Adrenal gland (tissue), 9 donors: ENCODE measurements at regions not wholly inside any gene's neighbourhood (a gene's known extent, or its start where the extent isn't known, plus 50 kb on each side); places are given as distances from the start of the nearest gene placed in this dataset.

Experiments used
- DNase-seq, 7 donors: peaks; one replicate each; pipeline ENCODE4 v3.0.0-alpha.2; 2019 to 2020
- H3K27ac ChIP-seq, 5 donors: fragments of 200-600 bp; sonication (generic) in 4 of 5; 1 replicate in 3 of 5; 2 replicates in 2 of 5; pipeline versions ENCODE4 v1.5.1 to v1.8.0; 2016 to 2020; ENCODE audit warnings: mild to moderate bottlenecking in 1 of 5
- H3K27me3 ChIP-seq: fragments of 200-600 bp; 2 replicates; pipeline ENCODE4 v1.8.0; 2021
- H3K36me3 ChIP-seq, 2 donors: fragments of 200-600 bp; replicated peaks in 1 of 2; 1 replicate in 1 of 2; 2 replicates in 1 of 2; pipeline versions ENCODE4 v1.5.1 to v1.8.0; 2018 to 2022
- H3K4me1 ChIP-seq, 2 donors: fragments of 200-600 bp; replicated peaks in 1 of 2; 1 replicate in 1 of 2; 2 replicates in 1 of 2; pipeline versions ENCODE4 v1.5.1 to v1.8.0; 2018 to 2021
- H3K4me3 ChIP-seq, 4 donors: fragments of 200-600 bp; sonication (generic) in 3 of 4; one replicate each; pipeline ENCODE4 v1.5.1; 2016 to 2018
- H3K9me3 ChIP-seq, 3 donors: fragments of 200-600 bp; sonication (generic) in 1 of 3; replicated peaks in 1 of 3; 1 replicate in 2 of 3; 2 replicates in 1 of 3; pipeline versions ENCODE4 v1.5.1 to v1.8.0; 2016 to 2021
- POLR2A ChIP-seq, 2 donors: fragments of 450-650 bp; IDR thresholded peaks; one replicate each; pipeline ENCODE4 v1.6.1; 2017; ENCODE audit warnings: antibody characterized with exemption in 2 of 2, mild to moderate bottlenecking in 2 of 2, moderate library complexity in 1 of 2
- WGBS, 4 donors: extraction: QIAGEN DNeasy Blood & Tissue Kit in 2 of 4; methylation state at CpG; one replicate each; pipeline versions ENCODE4 v1.1.5 to v1.1.7; 2013 to 2017; 5-methylcytosine and 5-hydroxymethylcytosine counted together
- intact Hi-C, 2 donors: fragments of 100-400 bp; cut with DNase I; formaldehyde crosslinking; loops; one replicate each; pipeline versions ENCODE4 v1.14.1 to v1.15.0; 2022 to 2023
- TF ChIP-seq, protein P1 (sequence below), 6 experiments: fragments of 450-650 bp in 4 of 6; fragments of 200-600 bp in 2 of 6; sonication (generic) in 1 of 6; IDR thresholded peaks; 1 replicate in 5 of 6; 2 replicates in 1 of 6; pipeline versions ENCODE4 v1.5.1 to v1.8.0; 2016 to 2021; ENCODE audit warnings: antibody characterized with exemption in 6 of 6, mild to moderate bottlenecking in 2 of 6, moderate library complexity in 1 of 6
- donor health status: healthy with polysubstance abuse.
- donor health status: Bipolar disorder and iron deficiency.
- donor health status: DM: yes; HTN: yes; CAD: no.
- donor health status: DM: no; HTN: no; CAD: no.
- donor health status: DM: no; HTN: no; CAD: no.

DNA sequence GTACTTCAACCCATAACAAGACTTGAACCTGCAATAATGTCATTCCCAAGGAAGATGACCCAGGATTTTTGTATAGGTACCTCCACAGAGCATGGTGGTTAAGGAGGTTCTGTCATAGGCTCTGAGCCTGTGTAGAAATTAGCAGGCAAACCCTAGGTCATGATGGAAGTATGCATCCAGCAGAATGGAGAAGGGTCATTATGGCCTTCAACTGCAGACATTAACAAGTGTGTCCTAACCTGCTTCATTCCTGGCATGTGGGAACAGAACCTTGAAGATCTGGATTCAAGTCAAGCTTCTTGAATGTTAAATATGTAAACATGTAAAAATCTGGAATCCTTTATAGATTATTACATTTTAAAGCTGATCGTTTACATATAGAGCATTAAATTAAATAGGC, 116.2 kb upstream of the SLC38A4 start:
- no peak for DNase-seq
- Histone ChIP-seq H3K9me3 (no peaks in the 10 kb centered on the region), H3K4me1 (no peaks in the 10 kb centered on the region), H3K36me3 (no peaks in the 10 kb centered on the region), H3K27ac (no peak overlapping the region), H3K27me3 (no peaks in the 10 kb centered on the region), H3K4me3 (no peak overlapping the region)
- intact Hi-C loops = no loop called here
- no peak for TF ChIP-seq POLR2A (IDR thresholded peaks at IDR 0.05)
- TF ChIP-seq, protein P1, sequence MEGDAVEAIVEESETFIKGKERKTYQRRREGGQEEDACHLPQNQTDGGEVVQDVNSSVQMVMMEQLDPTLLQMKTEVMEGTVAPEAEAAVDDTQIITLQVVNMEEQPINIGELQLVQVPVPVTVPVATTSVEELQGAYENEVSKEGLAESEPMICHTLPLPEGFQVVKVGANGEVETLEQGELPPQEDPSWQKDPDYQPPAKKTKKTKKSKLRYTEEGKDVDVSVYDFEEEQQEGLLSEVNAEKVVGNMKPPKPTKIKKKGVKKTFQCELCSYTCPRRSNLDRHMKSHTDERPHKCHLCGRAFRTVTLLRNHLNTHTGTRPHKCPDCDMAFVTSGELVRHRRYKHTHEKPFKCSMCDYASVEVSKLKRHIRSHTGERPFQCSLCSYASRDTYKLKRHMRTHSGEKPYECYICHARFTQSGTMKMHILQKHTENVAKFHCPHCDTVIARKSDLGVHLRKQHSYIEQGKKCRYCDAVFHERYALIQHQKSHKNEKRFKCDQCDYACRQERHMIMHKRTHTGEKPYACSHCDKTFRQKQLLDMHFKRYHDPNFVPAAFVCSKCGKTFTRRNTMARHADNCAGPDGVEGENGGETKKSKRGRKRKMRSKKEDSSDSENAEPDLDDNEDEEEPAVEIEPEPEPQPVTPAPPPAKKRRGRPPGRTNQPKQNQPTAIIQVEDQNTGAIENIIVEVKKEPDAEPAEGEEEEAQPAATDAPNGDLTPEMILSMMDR (IDR thresholded peaks at IDR 0.05) = no peak
- 50 to 96% (median 79%) methylated on average over 1 of the region's 1 CpG for WGBS, 4 donors

DNA sequence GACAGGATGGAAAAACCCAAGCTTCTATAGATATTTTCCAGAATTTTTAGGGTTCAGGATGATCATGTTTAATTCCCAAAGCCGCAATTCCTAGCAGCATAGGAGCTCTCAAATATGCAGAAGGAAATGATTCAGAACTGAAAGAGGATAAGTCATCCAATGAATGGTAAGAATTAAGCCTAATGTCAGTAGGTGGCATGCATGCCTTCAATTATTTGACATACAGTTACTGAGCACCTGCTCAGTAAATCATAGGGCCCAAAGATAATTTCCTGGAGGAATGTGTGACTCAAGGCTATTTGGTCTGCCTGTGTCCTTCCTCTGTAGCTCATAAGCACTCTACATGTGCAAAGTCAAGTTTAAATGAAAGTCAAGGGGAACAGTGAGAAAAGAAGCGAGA, 116.8 kb upstream of the SLC38A4 start:
- 87 to 94% (median 91%) methylated on average over 2 of the region's 2 CpGs for WGBS, 4 donors
- no peak overlapping the region for H3K4me3 ChIP-seq
- DNase-seq = no peak
- H3K27me3 ChIP-seq = no peaks in the 10 kb centered on the region
- no peaks in the 10 kb centered on the region for H3K9me3 ChIP-seq
- H3K27ac ChIP-seq = no peak overlapping the region
- TF ChIP-seq POLR2A (IDR thresholded peaks at IDR 0.05) = no peak
- TF ChIP-seq, protein P1 (IDR thresholded peaks at IDR 0.05) = no peak
- no peaks in the 10 kb centered on the region for H3K36me3 ChIP-seq
- no peaks in the 10 kb centered on the region for H3K4me1 ChIP-seq
- intact Hi-C loops = no loop called here

DNA sequence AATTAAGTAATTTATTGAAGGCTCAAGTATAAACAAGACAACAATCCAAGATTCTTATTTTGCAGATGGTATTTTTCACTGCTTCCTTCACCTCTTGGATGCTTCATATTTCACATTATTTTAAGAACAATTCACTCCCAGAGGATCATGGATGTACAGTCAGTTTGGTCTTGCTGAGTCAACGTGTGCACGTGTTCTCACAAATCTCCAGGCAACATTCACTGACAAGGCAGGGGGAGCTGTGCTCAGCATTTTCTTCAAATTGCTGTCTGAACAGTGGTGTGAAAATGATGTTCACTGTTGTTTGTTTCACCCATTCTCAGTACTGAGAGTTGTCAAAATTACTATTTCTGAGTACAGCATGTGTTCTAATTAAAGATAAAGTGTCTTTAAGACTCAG, 118.3 kb upstream of the SLC38A4 start:
- intact Hi-C loops = no loop called here
- WGBS, 4 donors = 3 to 10% (median 8%) methylated on average over 2 of the region's 2 CpGs

GRCh38 chr12:46944771-46945170, 119.0 kb upstream of the SLC38A4 start:
- H3K9me3 ChIP-seq = no peaks in the 10 kb centered on the region
- no peak overlapping the region for H3K27ac ChIP-seq
- H3K4me1 ChIP-seq = no peaks in the 10 kb centered on the region
- H3K4me3 ChIP-seq = no peak overlapping the region
- intact Hi-C loops = no loop called here
- no peak for DNase-seq
- 89 to 98% (median 93%) methylated on average over 5 of the region's 5 CpGs for WGBS, 4 donors
- no peaks in the 10 kb centered on the region for H3K36me3 ChIP-seq
- TF ChIP-seq POLR2A (IDR thresholded peaks at IDR 0.05) = no peak
- TF ChIP-seq, protein P1 (IDR thresholded peaks at IDR 0.05) = no peak
- H3K27me3 ChIP-seq = no peaks in the 10 kb centered on the region

More for the DNA sequence above, 118.3 kb upstream of the SLC38A4 start:
- DNase-seq = peak in 6 of 7 donors; percentile 13 to 55 (median 34)
- H3K27me3 ChIP-seq = no peaks in the 10 kb centered on the region
- TF ChIP-seq, protein P1 (IDR thresholded peaks at IDR 0.05) = peak in 2 of 6 experiments; percentile 11 to 40
- no peak for TF ChIP-seq POLR2A (IDR thresholded peaks at IDR 0.05)
- no peaks in the 10 kb centered on the region for H3K9me3 ChIP-seq
- no peaks in the 10 kb centered on the region for H3K36me3 ChIP-seq
- no peaks in the 10 kb centered on the region for H3K4me1 ChIP-seq
- H3K4me3 ChIP-seq = no peak overlapping the region
- no peak overlapping the region for H3K27ac ChIP-seq
